ENCODE measurements at regions not wholly inside any gene's neighbourhood (a gene's known extent, or its start where the extent isn't known, plus 50 kb on each side); places are given as distances from the start of the nearest gene placed in this dataset.

GRCh38 chr13:60286707-60287106, 110.3 kb upstream of the TDRD3 start:
- TF ChIP-seq KLF17 (tag by site-specific recombination; IDR thresholded peaks at IDR 0.05) = no peak
- no peak for TF ChIP-seq ZNF174 (tag by site-specific recombination; IDR thresholded peaks at IDR 0.05)
- TF ChIP-seq CTCF (tag by site-specific recombination; IDR thresholded peaks at IDR 0.05) = no peak
- TF ChIP-seq KLF8 (tag by site-specific recombination; IDR thresholded peaks at IDR 0.05) = no peak
- TF ChIP-seq KLF9 (tag by site-specific recombination; IDR thresholded peaks at IDR 0.05; ENCODE audit: low read depth) = no peak
- no peak for TF ChIP-seq ZNF169 (tag by site-specific recombination; IDR thresholded peaks at IDR 0.05)
- TF ChIP-seq REST (tag by site-specific recombination; IDR thresholded peaks at IDR 0.05) = no peak

Measured in HEK293 (cell line).